Ishikawa (cell line): ENCODE measurements at regions not wholly inside any gene's neighbourhood (a gene's known extent, or its start where the extent isn't known, plus 50 kb on each side); places are given as distances from the start of the nearest gene placed in this dataset.

ENCODE experiments used
- CEBPB ChIP-seq: IDR thresholded peaks from 2 replicates; pipeline ENCODE4 v1.6.1; 2012
- EP300 ChIP-seq: IDR thresholded peaks from 2 replicates; pipeline ENCODE4 v1.6.1; 2012; ENCODE audit warnings: borderline replicate concordance
- MAX ChIP-seq: IDR thresholded peaks from 2 replicates; pipeline ENCODE4 v1.6.1; 2012
- NFIC ChIP-seq: IDR thresholded peaks from 2 replicates; pipeline ENCODE4 v1.6.1; 2012

GRCh38 chrX:9393571-9393970, 71.3 kb upstream of the TBL1X start:
- no peak for TF ChIP-seq MAX
- TF ChIP-seq CEBPB = no peak
- TF ChIP-seq EP300 = no peak
- TF ChIP-seq NFIC = no peak
